AG04449 (cell line): ENCODE measurements at regions not wholly inside any gene's neighbourhood (a gene's known extent, or its start where the extent isn't known, plus 50 kb on each side); places are given as distances from the start of the nearest gene placed in this dataset.

Experiments used
- CTCF ChIA-PET: fragments of 350-600 bp; formaldehyde crosslinking; extraction: SDS; loops from one replicate; lab custom pipeline; 2021; ENCODE audit warnings: antibody characterized with exemption; lab: Yijun Ruan, JAX
- POLR2A ChIA-PET: fragments of 400-600, 350-600 bp; formaldehyde crosslinking; extraction: SDS; loops from one replicate; lab custom pipeline; 2020; ENCODE audit warnings: antibody characterized with exemption, inconsistent platforms; lab: Yijun Ruan, JAX
- DNase-seq: peaks from one replicate; pipeline ENCODE4 v3.0.0-alpha.2; 2010; ENCODE audit warnings: low read depth, low spot score
- H3K4me3 ChIP-seq: 2 replicates; pipeline ENCODE4 v1.5.1; 2011; ENCODE audit warnings: low read depth, mild to moderate bottlenecking, control low read depth, low read length
- CTCF ChIP-seq: IDR thresholded peaks from one replicate; pipeline ENCODE4 v1.5.1; 2011; ENCODE audit warnings: mild to moderate bottlenecking, moderate library complexity, low read length, control low read depth, inconsistent platforms; ENCODE audit not compliant: insufficient read depth; ENCODE audit errors: missing control alignments

GRCh38 chr5:174306345-174307030 lies 261.0 kb downstream of the NSG2 start:
- no peak for DNase-seq
- no peak for TF ChIP-seq CTCF
- H3K4me3 ChIP-seq: no peak overlapping the region
- CTCF ChIA-PET: interaction anchor here (0.6 to 24.0 kb wide), 5 partner anchors 10 to 333 kb away, joined by 4 to 509 read pairs (median 14); partner anchors contain the start of gene NSG2
- POLR2A ChIA-PET: interaction anchor here (0.7 kb wide), 1 partner anchor 175 kb away, joined by 3 read pairs; no protein-coding TSS in a partner anchor

GRCh38 chr5:174307031-174307408 lies 261.5 kb downstream of the NSG2 start:
- DNase-seq: no peak
- H3K4me3 ChIP-seq: no peak overlapping the region
- no peak for TF ChIP-seq CTCF
- ChIA-PET POLR2A (no interaction called here), CTCF (interaction anchor here (0.6 to 24.0 kb wide), 5 partner anchors 10 to 334 kb away, joined by 4 to 509 read pairs (median 14); partner anchors contain the start of gene NSG2)

- DNase-seq: no peak
- ChIA-PET POLR2A (no interaction called here), CTCF (interaction anchor here (1.4 to 24.0 kb wide), 4 partner anchors 9 to 334 kb away, joined by 4 to 509 read pairs (median 21); partner anchors contain the start of gene NSG2)
- TF ChIP-seq CTCF: no peak
- H3K4me3 ChIP-seq: no peak overlapping the region
Measured at GRCh38 chr5:174307656-174308271, 262.3 kb downstream of the NSG2 start.

- no peak overlapping the region for H3K4me3 ChIP-seq
- DNase-seq: no peak
- ChIA-PET POLR2A (no interaction called here), CTCF (interaction anchor here (0.9 to 24.0 kb wide), 9 partner anchors 8 to 692 kb away, joined by 3 to 509 read pairs (median 14); partner anchors contain the start of genes BOD1 and NSG2)
- TF ChIP-seq CTCF: no peak
Measured at GRCh38 chr5:174309131-174309795, 263.8 kb downstream of the NSG2 start.

GRCh38 chr5:174310243-174310642 lies 264.7 kb downstream of the NSG2 start:
- DNase-seq: no peak
- POLR2A ChIA-PET: no interaction called here
- CTCF ChIA-PET: interaction anchor here (1.0 to 24.0 kb wide), 15 partner anchors 9 to 1603 kb away, joined by 3 to 509 read pairs (median 3); partner anchors contain the start of genes BOD1 and NSG2
- no peak overlapping the region for H3K4me3 ChIP-seq
- TF ChIP-seq CTCF: no peak

GRCh38 chr5:174310706-174311105 lies 265.2 kb downstream of the NSG2 start:
- TF ChIP-seq CTCF: no peak
- ChIA-PET CTCF (interaction anchor here (0.7 to 24.0 kb wide), 18 partner anchors 10 to 1604 kb away, joined by 3 to 509 read pairs (median 6); partner anchors contain the start of genes BOD1 and NSG2), POLR2A (no interaction called here)
- H3K4me3 ChIP-seq: no peak overlapping the region
- DNase-seq: no peak
